CD8-positive, alpha-beta memory T cell (primary cell): ENCODE measurements at regions not wholly inside any gene's neighbourhood (a gene's known extent, or its start where the extent isn't known, plus 50 kb on each side); places are given as distances from the start of the nearest gene placed in this dataset.

Experiments used
- CTCF ChIA-PET: fragments of 350-600 bp; sonication (Branson Sonifier 250); formaldehyde crosslinking; loops from one replicate; lab custom pipeline; 2021; ENCODE audit warnings: antibody characterized with exemption; lab: Charles Lee
- POLR2A ChIA-PET: fragments of 350-600 bp; sonication (Branson Sonifier 250); formaldehyde crosslinking; loops from one replicate; lab custom pipeline; 2021; ENCODE audit warnings: antibody characterized with exemption; lab: Charles Lee
- DNase-seq, 5 donors: peaks; one replicate each; pipeline versions ENCODE4 v3.0.0 to v3.0.0-alpha.2; 2020 to 2022; ENCODE audit warnings: mixed read lengths in 1 of 5
- H3K27ac ChIP-seq: one replicate; pipeline ENCODE4 v1.7.0; 2013; ENCODE audit warnings: low read depth, mild to moderate bottlenecking, low read length, moderate library complexity
- H3K27me3 ChIP-seq: 2 replicates; pipeline ENCODE4 v1.7.0; 2013; ENCODE audit warnings: low read length, mild to moderate bottlenecking; ENCODE audit not compliant: insufficient read depth, poor library complexity, severe bottlenecking
- H3K36me3 ChIP-seq: 2 replicates; pipeline ENCODE4 v1.7.0; 2013; ENCODE audit warnings: mild to moderate bottlenecking, low read length, moderate library complexity; ENCODE audit not compliant: insufficient read depth
- H3K4me1 ChIP-seq: 2 replicates; pipeline ENCODE4 v1.7.0; 2013; ENCODE audit warnings: mild to moderate bottlenecking, low read length, moderate library complexity; ENCODE audit not compliant: insufficient read depth
- H3K4me3 ChIP-seq: 2 replicates; pipeline ENCODE4 v1.7.0; 2013; ENCODE audit warnings: mild to moderate bottlenecking, low read length
- H3K9me3 ChIP-seq: 2 replicates; pipeline ENCODE4 v1.7.0; 2013; ENCODE audit warnings: mild to moderate bottlenecking, low read length
- H3K27ac Mint-ChIP-seq, 8 donors: one replicate each; pipeline ENCODE4 v1.8.0; 2020 to 2021; ENCODE audit warnings: mixed read lengths in 8 of 8, mild to moderate bottlenecking in 6 of 8, inconsistent platforms in 3 of 8, moderate library complexity in 3 of 8
- H3K27me3 Mint-ChIP-seq, 2 donors: one replicate each; pipeline ENCODE4 v1.8.0; 2020 to 2021; ENCODE audit warnings: mixed read lengths in 2 of 2, mild to moderate bottlenecking in 1 of 2, moderate library complexity in 1 of 2
- H3K36me3 Mint-ChIP-seq, 3 donors: one replicate each; pipeline ENCODE4 v1.8.0; 2020 to 2021; ENCODE audit warnings: mixed read lengths in 3 of 3, inconsistent platforms in 1 of 3, mild to moderate bottlenecking in 1 of 3
- H3K4me1 Mint-ChIP-seq, 3 donors: one replicate each; pipeline ENCODE4 v1.8.0; 2020 to 2021; ENCODE audit warnings: mixed read lengths in 3 of 3, inconsistent platforms in 1 of 3, mild to moderate bottlenecking in 1 of 3
- H3K4me3 Mint-ChIP-seq, 7 donors: one replicate each; pipeline ENCODE4 v1.8.0; 2020 to 2021; ENCODE audit warnings: mixed read lengths in 7 of 7, mild to moderate bottlenecking in 6 of 7, moderate library complexity in 4 of 7, inconsistent platforms in 2 of 7
- H3K9me3 Mint-ChIP-seq, 5 donors: one replicate each; pipeline ENCODE4 v1.8.0; 2020 to 2022; ENCODE audit warnings: mixed read lengths in 5 of 5, mild to moderate bottlenecking in 3 of 5, moderate library complexity in 2 of 5, inconsistent platforms in 1 of 5

DNA sequence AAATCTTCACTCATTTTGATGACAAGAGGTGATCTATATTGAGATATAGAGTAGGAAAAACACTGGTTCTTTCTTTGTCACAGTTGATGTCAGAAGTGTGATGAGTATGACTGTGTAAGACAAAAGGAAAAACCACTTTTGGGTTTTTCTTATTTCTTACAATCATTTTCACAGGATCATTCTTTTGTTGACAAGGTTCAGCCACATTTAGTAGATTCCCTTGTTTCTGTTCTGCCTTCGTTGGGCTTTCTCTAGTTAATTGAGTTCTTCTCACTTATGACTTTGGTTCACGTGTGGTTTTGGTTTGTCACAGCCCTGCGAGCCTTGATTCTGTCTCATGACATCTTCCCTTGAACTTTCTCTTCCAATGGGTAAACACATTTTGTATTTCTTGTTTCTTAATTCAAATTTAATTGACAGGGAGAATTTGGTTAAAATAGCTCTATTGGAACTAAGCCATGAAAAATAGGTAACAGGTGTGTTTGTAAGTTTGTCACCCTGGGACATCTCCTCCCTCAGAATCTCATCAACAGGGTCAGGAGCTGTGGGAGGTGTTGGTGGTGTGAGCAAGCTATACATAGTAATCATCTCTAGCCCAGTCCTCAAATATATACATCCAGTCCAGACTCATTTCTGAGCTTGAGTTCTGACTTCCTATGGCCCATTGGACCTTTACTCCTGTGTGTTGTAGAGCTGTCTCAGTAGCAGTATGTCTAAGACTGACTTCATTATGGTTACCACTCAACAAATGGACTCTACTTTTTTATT, 255.3 kb downstream of the BMP4 start:
- H3K27me3 Mint-ChIP-seq, result no peaks in the 10 kb centered on the region
- no peaks in the 10 kb centered on the region for H3K9me3 ChIP-seq
- H3K27ac Mint-ChIP-seq, result no peak overlapping the region
- no peaks in the 10 kb centered on the region for H3K4me1 ChIP-seq
- H3K9me3 Mint-ChIP-seq, result peaks cover 2 to 17% (median 14%) of the 10 kb centered on the region in 5 donors
- H3K36me3 ChIP-seq, result no peaks in the 10 kb centered on the region
- DNase-seq, result no peak
- no peak overlapping the region for H3K4me3 Mint-ChIP-seq
- H3K4me1 Mint-ChIP-seq, result no peaks in the 10 kb centered on the region
- CTCF ChIA-PET, result no interaction called here
- no peaks in the 10 kb centered on the region for H3K27me3 ChIP-seq
- POLR2A ChIA-PET, result no interaction called here
- peaks cover 0 to 3% (median 0%) of the 10 kb centered on the region in 3 donors for H3K36me3 Mint-ChIP-seq
- no peak overlapping the region for H3K27ac ChIP-seq
- H3K4me3 ChIP-seq, result no peak overlapping the region

GRCh38 chr14:53696217-53696965, 260.2 kb downstream of the BMP4 start:
- Mint-ChIP-seq H3K4me3 (no peak overlapping the region), H3K27ac (no peak overlapping the region), H3K4me1 (no peaks in the 10 kb centered on the region), H3K36me3 (no peaks in the 10 kb centered on the region), H3K9me3 (peaks cover 7 to 25% (median 15%) of the 10 kb centered on the region in 5 donors), H3K27me3 (no peaks in the 10 kb centered on the region)
- Histone ChIP-seq H3K4me1 (no peaks in the 10 kb centered on the region), H3K36me3 (no peaks in the 10 kb centered on the region), H3K9me3 (no peaks in the 10 kb centered on the region), H3K4me3 (no peak overlapping the region), H3K27me3 (no peaks in the 10 kb centered on the region), H3K27ac (no peak overlapping the region)
- no peak for DNase-seq
- ChIA-PET CTCF (no interaction called here), POLR2A (no interaction called here)

- no peak overlapping the region for H3K4me3 ChIP-seq
- Mint-ChIP-seq H3K27me3 (no peaks in the 10 kb centered on the region), H3K9me3 (peaks cover 7 to 21% (median 10%) of the 10 kb centered on the region in 5 donors), H3K36me3 (no peaks in the 10 kb centered on the region), H3K4me1 (no peaks in the 10 kb centered on the region), H3K27ac (no peak overlapping the region), H3K4me3 (no peak overlapping the region)
- no peak overlapping the region for H3K27ac ChIP-seq
- no peaks in the 10 kb centered on the region for H3K4me1 ChIP-seq
- no peaks in the 10 kb centered on the region for H3K9me3 ChIP-seq
- POLR2A ChIA-PET, result no interaction called here
- CTCF ChIA-PET, result no interaction called here
- DNase-seq, result no peak
- no peaks in the 10 kb centered on the region for H3K36me3 ChIP-seq
- H3K27me3 ChIP-seq, result no peaks in the 10 kb centered on the region
These were observed 260.9 kb downstream of the BMP4 start for GRCh38 chr14:53695692-53696214.

GRCh38 chr14:53692885-53693284, 263.7 kb downstream of the BMP4 start:
- Mint-ChIP-seq H3K4me3 (no peak overlapping the region), H3K4me1 (no peaks in the 10 kb centered on the region), H3K27me3 (no peaks in the 10 kb centered on the region), H3K27ac (no peak overlapping the region), H3K9me3 (peaks cover 3 to 20% (median 7%) of the 10 kb centered on the region in 5 donors), H3K36me3 (no peaks in the 10 kb centered on the region)
- no peak for DNase-seq
- no peaks in the 10 kb centered on the region for H3K27me3 ChIP-seq
- ChIA-PET CTCF (no interaction called here), POLR2A (no interaction called here)
- H3K4me1 ChIP-seq, result no peaks in the 10 kb centered on the region
- no peaks in the 10 kb centered on the region for H3K36me3 ChIP-seq
- H3K27ac ChIP-seq, result no peak overlapping the region
- no peak overlapping the region for H3K4me3 ChIP-seq
- no peaks in the 10 kb centered on the region for H3K9me3 ChIP-seq

- Mint-ChIP-seq H3K4me1 (no peaks in the 10 kb centered on the region), H3K4me3 (no peak overlapping the region), H3K36me3 (no peaks in the 10 kb centered on the region), H3K27ac (no peak overlapping the region), H3K27me3 (no peaks in the 10 kb centered on the region), H3K9me3 (peaks cover 3 to 20% (median 7%) of the 10 kb centered on the region in 5 donors)
- no peaks in the 10 kb centered on the region for H3K27me3 ChIP-seq
- no peak overlapping the region for H3K4me3 ChIP-seq
- no peak overlapping the region for H3K27ac ChIP-seq
- POLR2A ChIA-PET, result no interaction called here
- no peaks in the 10 kb centered on the region for H3K9me3 ChIP-seq
- H3K36me3 ChIP-seq, result no peaks in the 10 kb centered on the region
- DNase-seq, result no peak
- CTCF ChIA-PET, result no interaction called here
- H3K4me1 ChIP-seq, result no peaks in the 10 kb centered on the region
These were observed 264.2 kb downstream of the BMP4 start for GRCh38 chr14:53692451-53692850.

DNA sequence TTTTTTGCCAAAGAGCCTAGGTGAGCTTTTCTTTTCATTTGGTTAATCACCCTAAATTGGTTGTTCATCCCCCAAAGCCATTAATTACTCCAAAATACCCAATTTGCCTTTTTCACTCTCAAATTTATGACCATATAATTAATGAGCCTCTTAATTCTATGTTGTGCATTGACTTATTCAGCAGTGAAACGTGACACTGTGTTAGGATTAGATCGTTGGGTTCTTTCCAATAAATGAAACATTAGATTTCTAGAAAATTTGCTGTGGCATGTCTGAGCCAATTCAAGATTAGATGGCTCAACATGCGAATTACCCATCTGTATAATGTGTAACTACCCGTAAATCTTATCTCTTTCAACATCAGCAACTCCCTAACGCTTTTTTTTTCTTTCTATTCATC, 273.4 kb downstream of the BMP4 start:
- H3K4me1 Mint-ChIP-seq, result no peaks in the 10 kb centered on the region
- ChIA-PET CTCF (no interaction called here), POLR2A (no interaction called here)
- Histone ChIP-seq H3K9me3 (no peaks in the 10 kb centered on the region), H3K36me3 (no peaks in the 10 kb centered on the region), H3K4me3 (no peak overlapping the region), H3K27ac (no peak overlapping the region), H3K27me3 (no peaks in the 10 kb centered on the region), H3K4me1 (no peaks in the 10 kb centered on the region)
- no peak overlapping the region for H3K27ac Mint-ChIP-seq
- H3K9me3 Mint-ChIP-seq, result peaks cover 4 to 16% (median 14%) of the 10 kb centered on the region in 5 donors
- H3K4me3 Mint-ChIP-seq, result no peak overlapping the region
- H3K27me3 Mint-ChIP-seq, result no peaks in the 10 kb centered on the region
- no peak for DNase-seq
- H3K36me3 Mint-ChIP-seq, result no peaks in the 10 kb centered on the region

GRCh38 chr14:53672526-53672925, 284.1 kb downstream of the BMP4 start:
- H3K36me3 Mint-ChIP-seq, result no peaks in the 10 kb centered on the region
- no peak overlapping the region for H3K4me3 Mint-ChIP-seq
- no peak overlapping the region for H3K27ac Mint-ChIP-seq
- H3K27me3 ChIP-seq, result no peaks in the 10 kb centered on the region
- H3K9me3 ChIP-seq, result no peaks in the 10 kb centered on the region
- no peaks in the 10 kb centered on the region for H3K4me1 ChIP-seq
- H3K9me3 Mint-ChIP-seq, result peaks cover 4 to 12% (median 12%) of the 10 kb centered on the region in 5 donors
- CTCF ChIA-PET, result no interaction called here
- H3K27ac ChIP-seq, result no peak overlapping the region
- H3K36me3 ChIP-seq, result no peaks in the 10 kb centered on the region
- POLR2A ChIA-PET, result no interaction called here
- DNase-seq, result no peak
- H3K4me1 Mint-ChIP-seq, result no peaks in the 10 kb centered on the region
- H3K27me3 Mint-ChIP-seq, result peaks cover 0 to 1% of the 10 kb centered on the region in 2 donors
- H3K4me3 ChIP-seq, result no peak overlapping the region

DNA sequence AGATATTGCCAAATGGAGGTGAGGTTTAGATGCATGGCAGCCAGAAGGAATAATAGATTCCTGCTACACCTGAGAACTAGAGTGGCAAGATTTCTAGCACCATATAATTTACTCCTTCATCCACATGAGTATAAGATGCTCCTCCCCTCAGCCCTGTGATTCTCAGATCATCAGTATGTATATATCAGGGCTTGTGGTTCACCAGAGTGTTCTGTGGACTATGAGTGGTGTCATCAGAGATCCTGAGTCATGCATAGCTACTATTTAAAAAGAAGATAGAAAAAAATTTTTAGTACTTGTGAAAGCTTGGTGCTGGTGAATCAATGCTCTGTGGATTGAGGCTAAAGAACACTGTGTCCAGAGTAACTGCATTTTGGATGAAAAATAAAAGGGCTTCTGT, 285.9 kb downstream of the BMP4 start:
- CTCF ChIA-PET, result no interaction called here
- POLR2A ChIA-PET, result no interaction called here
- Histone ChIP-seq H3K27ac (no peak overlapping the region), H3K9me3 (no peaks in the 10 kb centered on the region), H3K4me1 (no peaks in the 10 kb centered on the region), H3K27me3 (no peaks in the 10 kb centered on the region), H3K36me3 (no peaks in the 10 kb centered on the region), H3K4me3 (no peak overlapping the region)
- no peak for DNase-seq
- Mint-ChIP-seq H3K36me3 (no peaks in the 10 kb centered on the region), H3K9me3 (peaks cover 0 to 14% (median 13%) of the 10 kb centered on the region in 5 donors), H3K4me1 (no peaks in the 10 kb centered on the region), H3K27me3 (no peaks in the 10 kb centered on the region), H3K4me3 (no peak overlapping the region), H3K27ac (no peak overlapping the region)
